Amygdala (tissue), 56 donors: ENCODE measurements at regions not wholly inside any gene's neighbourhood (a gene's known extent, or its start where the extent isn't known, plus 50 kb on each side); places are given as distances from the start of the nearest gene placed in this dataset.
"Not testable (repeated sequence)": the region's sequence is repeated elsewhere in the genome, so short reads cannot be mapped to it uniquely, and the experiment has no call there.

ENCODE experiments used
- DNase-seq, 56 donors: peaks; one replicate each; lab custom pipeline; 2025; lab: John Stamatoyannopoulos, UW

DNA sequence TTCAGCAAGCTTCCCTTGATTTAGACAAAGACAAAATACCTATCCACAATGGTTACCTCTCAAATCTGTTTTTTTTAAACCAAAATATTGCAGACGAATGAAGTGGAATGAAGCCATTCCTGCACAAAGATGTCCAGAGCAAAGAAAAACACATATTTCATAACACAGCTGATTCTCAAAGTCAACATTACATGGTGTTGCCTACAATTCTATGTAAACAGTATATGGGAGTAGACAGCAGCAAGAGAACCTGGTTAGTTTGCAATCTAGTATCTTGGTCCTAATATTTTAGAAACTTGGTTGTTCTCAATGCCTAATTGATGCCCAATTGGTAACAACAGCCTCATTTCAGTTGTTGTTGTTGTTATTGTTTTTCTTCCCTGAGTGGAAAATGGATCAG, 1240.9 kb upstream of the CHAC2 start:
- DNase-seq, result no peak

DNA sequence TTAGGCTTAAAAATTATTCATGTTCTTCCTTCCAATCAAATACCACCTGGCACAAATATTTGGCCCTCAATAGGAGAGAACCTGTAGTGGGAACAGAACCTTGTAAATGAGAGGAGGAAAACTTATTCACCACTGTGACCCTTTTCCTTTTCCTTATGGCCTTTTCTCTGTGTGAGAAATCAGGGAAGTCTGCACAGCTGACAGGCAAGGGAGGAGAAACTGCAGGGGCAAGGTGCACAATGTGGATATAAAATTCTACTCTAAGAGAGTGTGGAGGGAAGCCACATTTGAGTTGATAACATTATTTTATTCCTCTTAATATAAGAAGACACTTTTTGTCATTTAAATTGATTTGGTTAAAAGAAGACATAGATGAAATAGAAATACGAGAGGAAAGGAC, 1247.0 kb upstream of the CHAC2 start:
- no peak for DNase-seq

DNA sequence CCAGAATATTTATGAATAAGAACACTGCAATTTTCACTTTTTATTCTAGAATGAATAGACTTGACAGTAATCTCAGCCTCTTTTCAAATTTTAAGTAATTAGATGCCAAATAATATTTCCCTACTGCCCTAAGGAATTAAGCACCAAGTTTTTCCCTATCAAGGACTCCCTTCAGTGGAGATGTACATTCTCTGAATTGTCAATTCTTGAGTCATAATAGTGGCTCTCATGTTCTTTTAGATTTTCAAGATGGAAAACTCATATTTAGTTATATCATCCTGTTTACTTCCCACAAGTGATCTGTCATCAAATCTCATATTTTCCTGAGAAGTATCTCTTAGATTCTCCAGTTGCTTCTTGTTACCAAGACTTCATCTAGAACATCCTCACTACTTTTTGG, 1248.9 kb upstream of the CHAC2 start:
- DNase-seq, result no peak

DNA sequence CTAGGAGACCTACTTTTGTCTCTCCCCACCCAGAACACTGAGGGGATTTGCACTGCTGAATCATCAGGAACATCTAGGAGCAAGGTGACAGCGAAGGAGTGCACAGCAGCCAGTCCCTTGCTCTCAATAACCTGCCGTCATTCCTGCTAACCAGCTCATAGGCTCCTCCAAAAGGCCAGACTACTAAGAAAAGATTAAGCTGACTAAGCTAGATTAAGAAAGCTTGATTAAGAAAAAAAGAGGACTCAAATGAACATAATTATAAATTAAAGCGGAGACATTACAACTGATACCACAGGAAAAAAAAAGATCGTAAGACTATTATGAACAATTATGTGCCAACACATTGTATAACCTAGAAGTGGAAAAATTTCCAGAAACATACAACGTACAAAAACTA, 1254.8 kb upstream of the CHAC2 start:
- DNase-seq, result no peak

DNA sequence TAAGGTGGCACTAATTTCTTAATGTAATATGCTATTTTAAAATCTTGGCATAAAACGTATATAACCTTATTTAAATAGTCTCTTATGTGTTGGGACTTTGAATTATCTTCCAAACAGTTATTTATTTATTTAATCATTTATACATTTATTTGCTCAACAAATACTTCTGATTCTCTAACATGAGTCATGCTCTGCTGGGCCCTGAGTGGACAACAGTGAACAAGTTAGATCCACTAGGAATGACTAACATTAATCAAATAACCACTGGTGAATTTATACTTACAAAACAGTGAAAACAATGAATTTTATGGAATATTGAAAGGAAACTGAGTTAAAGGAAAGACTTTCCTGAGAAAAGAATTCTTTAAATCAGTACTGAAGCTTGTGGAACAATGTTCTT, 1257.2 kb upstream of the CHAC2 start:
- DNase-seq, result no peak

DNA sequence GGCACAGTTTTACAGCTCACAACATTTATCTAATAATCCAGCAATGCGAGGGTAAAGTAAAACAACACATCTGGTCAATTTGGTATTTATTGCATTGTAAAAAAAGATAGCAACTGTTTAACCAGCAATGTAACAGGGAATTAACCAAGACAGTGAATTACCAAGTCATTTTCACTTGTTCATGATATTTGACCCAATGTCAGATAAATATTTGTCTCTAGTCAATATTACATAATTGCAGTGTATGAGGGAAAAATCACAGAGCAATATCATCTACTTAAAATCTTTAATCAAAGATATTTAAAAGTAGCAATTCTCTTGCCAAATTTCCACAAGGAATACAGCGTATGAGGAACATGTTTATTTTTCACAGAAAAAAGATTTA, 1265.1 kb upstream of the CHAC2 start:
- no peak for DNase-seq

DNA sequence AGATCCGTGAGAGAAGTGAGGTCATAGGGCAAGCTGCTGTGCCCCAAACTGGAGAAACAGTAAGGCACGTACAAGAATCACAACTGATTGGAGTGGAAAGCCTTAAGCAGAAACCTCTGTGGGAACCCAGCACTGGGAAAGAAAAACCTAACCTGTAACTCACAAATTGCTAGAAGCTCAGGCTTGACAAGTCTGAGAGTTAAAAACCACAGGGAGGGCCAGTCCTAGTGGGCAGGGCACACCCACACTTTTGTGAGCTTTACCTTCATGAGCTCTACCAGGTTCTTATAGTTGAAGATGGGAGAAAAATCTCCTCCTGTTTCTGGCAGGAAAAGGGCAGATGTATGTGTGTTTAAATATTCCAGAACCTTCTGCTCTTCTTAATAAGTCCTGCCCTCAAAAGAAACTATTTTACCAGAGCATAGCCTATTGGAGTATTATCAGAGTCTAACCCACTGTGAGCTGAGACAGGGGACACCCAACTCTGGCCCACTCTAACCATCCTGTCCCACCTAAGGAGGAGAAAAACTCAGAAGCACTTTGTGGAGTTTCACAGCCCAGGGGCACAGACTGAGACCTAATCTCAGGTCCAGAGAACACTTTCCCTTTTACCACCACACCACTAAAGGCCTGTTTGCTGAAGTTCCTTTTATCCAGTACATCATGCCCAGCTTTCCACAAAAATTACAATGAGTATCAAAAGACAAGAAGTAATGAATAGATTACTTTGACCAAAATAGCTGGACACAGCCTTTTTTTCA, 1265.7 kb upstream of the CHAC2 start:
- DNase-seq, result no peak

DNA sequence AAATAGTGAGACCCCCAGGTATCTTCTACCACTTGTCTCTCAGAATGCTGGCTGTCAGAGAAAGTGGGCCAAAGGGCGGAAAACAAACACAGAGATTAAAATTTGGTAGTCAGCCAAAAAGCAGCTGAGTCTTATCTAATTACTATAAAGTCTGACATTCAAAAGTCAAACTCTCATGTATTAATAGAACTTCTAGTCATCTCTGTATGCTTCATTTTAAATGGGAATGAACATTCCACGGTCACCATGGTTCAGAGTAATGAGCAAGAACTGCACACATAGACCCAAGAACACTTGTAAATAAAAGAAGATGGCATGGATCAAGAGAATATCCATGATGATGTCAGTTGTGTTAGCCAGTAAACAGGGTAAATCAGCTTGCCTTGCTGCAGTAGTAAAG, 1267.0 kb upstream of the CHAC2 start:
- no peak for DNase-seq

DNA sequence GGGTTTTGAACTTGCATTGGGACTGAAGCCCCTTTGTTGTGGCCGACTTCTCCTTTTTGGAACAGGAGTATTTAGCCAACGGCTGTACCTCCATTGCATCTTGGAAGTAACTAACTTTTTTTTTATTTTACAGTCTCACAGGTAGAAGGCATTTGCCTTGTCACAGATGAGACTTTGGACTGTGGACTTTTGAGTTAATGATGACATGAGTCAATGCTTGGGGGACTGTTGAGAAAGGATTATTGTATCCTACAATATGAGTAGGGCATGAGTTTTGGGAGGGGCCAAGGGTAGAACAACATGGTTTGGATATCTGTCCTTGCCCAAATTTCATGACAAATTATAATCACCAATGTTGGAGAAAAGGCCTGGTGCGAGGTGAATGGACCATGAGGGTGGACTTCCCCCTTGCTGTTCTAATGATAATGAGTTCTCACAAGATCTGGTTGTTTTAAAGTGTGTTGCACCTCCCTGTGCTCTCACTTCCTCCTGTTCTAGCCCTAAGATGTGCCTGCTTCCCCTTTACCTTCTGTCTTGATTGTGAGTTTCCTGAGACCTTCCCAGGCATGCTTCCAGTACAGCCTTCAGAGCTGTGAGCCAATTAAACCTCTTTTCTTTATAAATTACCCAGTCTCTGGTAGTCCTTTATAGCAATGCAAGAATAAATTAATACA, 1269.4 kb upstream of the CHAC2 start:
- DNase-seq, result no peak

DNA sequence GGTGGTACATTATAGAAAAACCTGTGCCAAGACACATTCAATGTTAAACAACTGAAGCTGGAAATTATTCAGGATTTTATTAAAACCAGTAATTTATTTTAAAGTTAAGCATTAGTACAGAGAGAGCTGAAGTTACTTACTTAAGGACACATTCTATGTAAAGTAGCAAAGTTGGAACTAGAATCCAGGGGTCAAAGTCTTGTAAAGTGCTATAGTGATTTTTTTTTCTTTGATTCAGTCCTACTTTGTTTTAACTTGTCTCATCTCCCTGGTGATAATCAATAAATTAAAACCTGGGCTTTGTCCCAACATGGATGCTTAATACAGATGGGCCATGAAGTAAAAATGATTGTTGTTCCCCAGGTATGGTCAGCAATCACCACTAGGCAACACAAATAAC, 1271.8 kb upstream of the CHAC2 start:
- DNase-seq, result no peak

DNA sequence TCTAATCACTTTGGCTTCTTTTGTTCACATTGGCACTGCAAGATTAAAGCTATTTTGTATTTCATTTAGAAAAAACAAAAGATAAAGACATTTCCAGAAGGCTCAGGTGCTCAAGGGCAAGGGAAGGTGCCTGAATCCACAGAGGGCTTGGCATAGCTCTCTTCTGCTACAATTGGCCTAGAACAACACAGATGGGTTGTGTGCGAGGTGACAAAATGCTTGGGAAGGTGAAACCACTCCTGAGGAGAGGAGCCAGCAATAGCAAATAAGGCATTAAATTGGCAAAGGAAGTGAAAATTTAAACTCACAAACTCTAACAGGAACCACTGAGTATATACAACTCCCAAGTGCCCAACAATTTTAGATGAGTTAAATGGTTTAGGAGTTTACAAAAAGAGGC, 1290.4 kb upstream of the CHAC2 start:
- no peak for DNase-seq

DNA sequence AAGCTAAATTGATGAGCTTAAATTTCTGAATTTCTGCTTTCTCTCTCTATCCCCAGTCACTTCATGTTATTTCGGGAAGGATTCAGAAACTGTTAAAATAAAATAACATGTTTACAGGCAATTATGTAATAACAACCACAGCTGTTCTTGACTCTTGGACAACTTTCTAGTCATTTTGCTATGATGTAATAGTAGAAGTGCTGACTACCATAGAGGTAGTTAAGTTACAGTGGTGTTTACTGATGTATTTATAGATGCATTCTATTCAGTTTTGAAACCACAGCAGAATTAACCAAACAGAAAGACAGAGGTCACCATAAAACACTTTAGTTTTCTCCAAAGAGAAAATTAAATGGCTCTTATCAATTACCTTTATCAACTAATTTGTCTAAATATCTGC, 1292.0 kb upstream of the CHAC2 start:
- no peak for DNase-seq

DNA sequence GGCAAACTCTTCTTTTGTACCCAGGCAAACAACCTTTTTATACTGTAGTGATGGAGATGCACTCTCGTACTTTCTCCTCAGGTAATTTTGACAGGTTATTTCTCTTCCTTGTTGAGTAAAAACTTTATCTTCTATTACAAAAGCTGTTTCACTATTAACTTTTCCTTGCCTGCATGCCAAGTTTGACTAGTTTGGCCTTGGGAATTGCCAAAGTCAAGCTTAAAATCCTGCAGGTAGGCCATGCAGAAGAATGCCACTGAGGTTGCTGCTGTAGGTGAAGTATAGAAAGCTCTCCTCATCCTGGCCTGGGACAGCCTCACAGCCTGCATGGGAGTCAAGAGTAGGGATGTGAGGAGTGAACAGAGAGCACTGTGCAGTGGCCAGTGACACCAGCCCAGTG, 1293.5 kb upstream of the CHAC2 start:
- no peak for DNase-seq

DNA sequence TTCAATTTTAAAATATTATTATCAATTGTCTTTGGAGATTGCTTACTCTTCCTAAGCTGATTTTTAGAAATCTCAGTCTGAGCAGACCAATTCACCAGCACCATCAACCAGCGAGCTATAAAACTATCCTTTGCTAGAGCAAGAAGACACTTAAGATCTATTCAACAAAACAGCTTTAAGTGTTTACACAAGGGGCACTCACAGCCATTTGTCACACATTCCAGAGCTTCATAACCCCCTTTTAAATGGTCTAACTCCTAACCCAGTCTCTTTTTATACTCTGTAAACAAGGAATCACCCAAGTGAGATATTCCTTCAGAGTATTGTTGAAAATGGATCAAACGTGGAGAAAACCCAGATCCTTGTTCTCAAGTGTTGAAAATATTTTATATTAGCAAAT, 1294.1 kb upstream of the CHAC2 start:
- no peak for DNase-seq

DNA sequence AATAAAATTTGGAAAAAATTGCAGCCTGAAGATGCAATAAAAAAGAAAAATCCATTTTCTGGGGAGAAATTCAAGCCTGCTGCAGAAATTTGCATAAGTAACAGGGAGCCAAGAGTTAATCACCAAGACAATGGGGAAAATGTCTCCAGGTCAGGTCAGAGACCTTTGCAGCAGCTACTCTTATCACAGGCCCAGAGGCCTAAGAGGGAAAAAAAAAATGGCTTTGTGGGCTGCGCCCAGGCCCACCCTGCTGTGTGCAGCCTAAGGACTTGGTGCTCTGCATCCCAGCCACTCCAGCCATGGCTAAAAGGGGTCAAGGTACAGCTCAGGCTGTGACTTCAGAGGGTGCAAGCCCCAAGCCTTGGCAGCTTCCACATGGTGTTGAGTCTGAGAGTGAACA, 1297.1 kb upstream of the CHAC2 start:
- not testable (repeated sequence) for DNase-seq

DNA sequence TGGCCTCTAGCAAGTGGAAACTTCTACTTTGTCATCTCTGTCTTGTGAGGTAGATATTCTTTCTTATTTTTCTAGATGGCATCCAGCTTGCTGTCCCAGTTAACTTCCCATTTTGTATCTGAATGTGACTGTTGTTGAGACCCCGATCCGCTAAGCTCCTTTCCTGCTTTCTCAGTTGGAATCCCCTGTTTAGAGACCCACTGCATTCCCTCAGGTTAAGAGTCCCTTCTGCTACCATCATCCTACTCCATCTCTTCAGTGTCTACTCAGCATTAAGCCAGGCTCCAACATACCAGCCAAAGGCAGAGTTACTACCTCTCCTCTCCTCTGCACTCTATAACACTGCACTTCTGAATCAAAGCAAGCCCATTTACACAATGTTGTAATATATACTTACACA, 1300.4 kb upstream of the CHAC2 start:
- DNase-seq, result no peak

DNA sequence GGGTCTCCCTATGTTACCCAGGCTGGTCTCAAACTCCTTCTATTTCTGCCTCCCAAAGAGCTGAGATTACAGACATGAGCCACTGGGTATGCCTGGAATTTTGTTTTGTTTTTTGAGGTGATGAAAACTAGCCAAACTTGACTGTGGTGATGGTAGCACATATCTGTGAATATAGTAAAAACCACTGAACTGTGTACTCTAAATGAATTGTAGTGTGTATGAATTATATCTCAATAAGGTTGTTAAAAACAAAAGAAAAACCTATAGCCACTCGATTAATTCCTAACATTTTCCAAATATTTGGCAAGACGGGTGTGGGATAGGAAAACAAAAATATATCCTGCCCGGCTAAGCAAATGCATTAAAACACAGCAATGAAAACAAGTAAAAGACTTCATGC, 1302.3 kb upstream of the CHAC2 start:
- no peak for DNase-seq

DNA sequence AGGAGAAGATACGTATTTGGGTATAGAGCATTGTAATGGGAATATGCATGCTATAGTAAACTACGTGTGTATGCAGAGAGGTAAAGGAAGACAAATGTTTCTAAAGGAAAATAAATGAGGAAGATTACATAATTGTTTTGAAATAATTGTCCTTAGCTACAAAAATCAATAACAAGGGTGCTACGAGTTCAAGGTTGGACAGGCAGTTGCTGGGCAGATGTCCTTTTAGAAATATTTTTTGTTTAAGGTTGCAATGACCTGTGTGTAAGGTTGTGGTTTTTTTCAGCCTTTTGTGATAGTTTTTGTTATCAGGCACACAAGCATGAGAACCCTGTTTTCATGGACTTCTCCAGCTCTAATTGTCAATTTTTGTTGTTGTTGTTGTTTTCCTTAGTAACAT, 1304.1 kb upstream of the CHAC2 start:
- no peak for DNase-seq

DNA sequence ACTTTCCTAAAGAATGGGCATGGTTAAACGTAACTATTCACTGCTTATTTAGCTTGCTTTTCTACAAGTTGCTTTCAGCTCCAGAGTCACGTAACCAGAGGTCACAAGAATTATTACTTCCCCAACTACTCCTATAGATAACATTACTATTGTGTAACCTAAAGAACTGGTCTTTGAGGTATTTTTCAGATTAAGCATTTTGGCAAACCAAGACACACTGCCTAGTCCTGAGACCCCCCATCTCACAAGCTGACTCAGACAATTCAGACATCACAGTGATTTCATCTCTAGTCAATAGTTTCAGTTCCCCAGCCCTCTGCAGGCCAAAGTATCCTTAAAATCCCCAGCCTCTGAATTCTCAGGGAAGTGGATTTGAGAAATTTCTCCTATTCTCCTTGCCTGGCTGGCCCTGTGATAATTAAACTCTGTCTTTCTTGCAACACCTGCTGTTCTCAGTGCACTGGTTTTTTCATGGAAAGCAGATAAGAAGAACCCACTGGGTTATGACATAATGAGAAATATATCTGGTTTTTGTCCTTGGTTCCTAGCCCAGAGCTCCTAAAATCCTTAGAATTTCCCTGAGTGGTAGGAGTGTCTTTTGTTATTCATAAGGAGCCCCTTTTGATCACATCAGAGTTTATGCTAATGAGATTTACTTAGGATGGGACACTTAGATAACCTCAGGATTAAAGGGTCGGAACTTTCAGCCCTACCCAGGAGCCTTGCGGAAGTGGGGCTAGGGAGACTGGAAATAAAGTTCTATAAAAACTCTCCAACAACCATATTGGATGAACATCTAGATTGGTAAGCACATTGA, 1310.8 kb upstream of the CHAC2 start:
- no peak for DNase-seq

DNA sequence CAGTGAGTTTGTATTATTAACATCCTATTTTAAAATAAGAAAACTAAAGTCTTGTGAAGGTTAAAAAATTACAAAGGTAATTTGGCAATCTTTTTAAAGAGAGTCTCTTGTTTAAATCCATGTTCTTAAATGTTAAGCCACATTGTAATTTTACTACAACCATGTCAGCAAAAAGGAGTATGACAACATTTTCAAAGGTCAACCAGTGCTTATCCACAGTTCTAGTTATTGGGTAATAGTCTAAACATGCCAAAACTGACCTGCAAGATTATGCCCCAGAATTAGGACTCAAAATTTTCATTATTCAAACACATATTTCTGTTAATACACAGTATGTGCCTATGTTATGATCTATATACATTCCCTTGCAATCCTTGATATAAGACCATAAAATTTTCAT, 1312.6 kb upstream of the CHAC2 start:
- DNase-seq, result no peak

DNA sequence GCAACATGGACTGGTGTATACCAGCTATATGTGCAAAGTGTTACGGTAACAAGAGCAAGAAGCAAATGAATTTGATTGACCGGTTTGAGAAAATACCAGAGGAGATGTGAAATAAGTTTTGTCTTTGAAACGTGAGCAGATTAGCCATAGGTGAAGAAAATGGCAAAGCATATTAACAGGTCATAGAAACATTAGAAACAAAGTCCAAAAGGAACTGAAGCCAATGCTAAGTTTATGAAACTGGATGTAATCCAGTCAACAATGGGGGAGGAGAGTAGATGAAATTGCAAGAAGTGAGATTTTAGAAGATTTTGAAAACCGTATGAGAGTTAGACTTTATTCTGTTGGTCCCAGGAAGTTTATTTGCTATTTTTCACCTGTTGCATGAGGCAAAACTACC, 1315.4 kb upstream of the CHAC2 start:
- no peak for DNase-seq

DNA sequence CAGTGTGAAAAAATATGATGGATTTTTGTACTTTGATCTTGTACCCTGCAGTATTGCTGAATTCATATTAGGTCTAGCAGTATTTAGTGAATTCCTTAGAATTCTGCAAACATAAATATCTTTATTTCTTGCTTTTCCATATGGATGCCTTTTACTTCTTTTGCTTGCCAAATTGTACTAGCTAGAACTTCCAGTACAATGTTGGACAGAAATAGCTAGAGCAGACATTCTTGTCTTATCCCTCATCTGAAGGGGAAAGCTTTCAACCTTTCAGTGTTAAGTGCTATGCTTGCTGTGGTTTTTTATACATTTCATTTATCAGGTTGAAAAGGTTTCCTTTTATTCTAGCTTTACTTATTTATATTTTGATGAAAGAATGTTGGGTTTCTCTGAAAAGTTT, 1321.9 kb upstream of the CHAC2 start:
- DNase-seq, result no peak
